Fibroblast of gingiva (primary cell): ENCODE measurements at regions not wholly inside any gene's neighbourhood (a gene's known extent, or its start where the extent isn't known, plus 50 kb on each side); places are given as distances from the start of the nearest gene placed in this dataset.

ENCODE experiments used
- DNase-seq: peaks from one replicate; pipeline ENCODE4 v3.0.0-alpha.2; 2011; ENCODE audit warnings: low read depth

GRCh38 chr15:31555022-31555421 lies 228.4 kb downstream of the KLF13 start:
- no peak for DNase-seq

GRCh38 chr15:31556494-31557150 lies 230.0 kb downstream of the KLF13 start:
- no peak for DNase-seq

- no peak for DNase-seq
These were observed 231.3 kb downstream of the KLF13 start for GRCh38 chr15:31557899-31558298.

DNA sequence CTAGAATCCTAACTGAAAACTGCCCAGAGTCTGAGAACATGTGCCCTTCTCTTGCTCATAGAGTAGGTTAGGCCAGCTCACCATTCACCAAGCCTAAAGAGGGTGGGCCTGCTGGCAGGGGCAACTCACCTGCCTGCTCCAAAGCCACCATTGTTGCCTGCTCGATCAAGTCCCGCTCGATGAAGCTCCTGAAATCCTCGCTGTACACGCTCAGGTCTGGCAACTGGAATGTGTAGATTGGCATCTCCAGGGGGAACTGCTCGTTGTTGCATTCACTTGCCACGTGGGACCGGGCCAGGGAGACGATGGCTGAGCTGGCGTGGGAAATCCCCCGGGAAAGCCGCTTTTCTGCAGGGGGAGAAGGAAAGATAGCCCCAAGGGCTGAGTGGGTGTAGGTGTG lies 232.2 kb downstream of the KLF13 start:
- no peak for DNase-seq

DNA sequence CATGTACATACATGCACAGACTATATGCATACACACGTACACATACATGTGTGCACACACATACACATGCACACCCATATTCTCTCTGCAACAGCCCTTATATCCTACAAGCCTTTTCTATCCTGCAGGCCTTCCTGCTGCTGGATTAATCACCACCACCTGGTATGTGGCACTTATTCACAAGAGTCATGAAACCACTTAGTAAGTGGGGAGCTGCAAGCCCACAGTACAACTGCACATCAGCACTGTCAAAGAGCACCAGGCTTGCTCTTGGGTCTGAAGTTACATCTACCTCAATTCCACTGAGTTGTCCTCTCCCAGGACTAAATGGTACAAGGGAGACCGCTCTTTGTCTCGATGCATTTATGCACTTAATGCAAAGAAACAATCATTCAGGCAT lies 233.2 kb downstream of the KLF13 start:
- no peak for DNase-seq

DNA sequence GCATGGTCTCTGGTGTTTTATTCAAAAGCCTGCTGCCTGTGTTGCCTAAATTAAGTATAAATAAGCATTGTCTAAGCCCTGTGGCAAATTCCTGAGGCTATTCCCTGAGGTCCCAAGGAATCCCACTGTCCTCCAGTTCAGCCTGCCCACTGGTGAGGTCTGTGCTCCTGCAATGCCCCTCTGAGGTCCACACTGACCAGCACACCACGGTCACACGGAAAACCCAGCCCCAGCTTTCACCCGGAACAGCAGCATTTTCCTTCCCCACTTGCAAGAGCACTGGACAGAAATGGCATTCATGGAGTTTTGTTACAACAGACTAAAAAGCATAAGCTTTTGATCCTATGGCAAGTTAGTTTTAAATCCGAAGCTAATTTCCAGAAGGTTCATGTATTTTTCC lies 234.0 kb downstream of the KLF13 start:
- DNase-seq: no peak

DNA sequence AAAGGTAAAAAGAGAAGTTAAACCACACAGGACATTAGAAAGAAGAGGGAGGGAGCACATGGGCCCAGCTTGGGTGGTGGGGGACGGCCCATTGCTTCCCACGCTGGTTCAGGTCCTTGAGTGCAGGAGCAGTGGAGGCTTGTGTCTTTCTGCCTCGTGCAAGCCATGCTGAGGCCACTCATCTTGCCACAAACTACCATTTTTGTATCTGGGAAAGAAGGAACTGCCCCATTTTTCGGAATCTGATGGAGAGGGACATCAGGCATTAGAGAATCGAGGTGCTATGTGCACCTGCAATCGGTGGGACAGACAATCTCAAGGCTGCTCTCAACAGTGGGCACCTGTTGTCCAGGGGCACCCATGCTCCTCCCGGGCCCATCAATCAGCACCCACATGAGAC lies 234.5 kb downstream of the KLF13 start:
- no peak for DNase-seq

GRCh38 chr15:31563001-31563400 lies 236.4 kb downstream of the KLF13 start:
- DNase-seq: no peak

- DNase-seq: no peak
These were observed 236.8 kb downstream of the KLF13 start for GRCh38 chr15:31563421-31563820.

- DNase-seq: no peak
These were observed 241.2 kb downstream of the KLF13 start for GRCh38 chr15:31567861-31568260.

DNA sequence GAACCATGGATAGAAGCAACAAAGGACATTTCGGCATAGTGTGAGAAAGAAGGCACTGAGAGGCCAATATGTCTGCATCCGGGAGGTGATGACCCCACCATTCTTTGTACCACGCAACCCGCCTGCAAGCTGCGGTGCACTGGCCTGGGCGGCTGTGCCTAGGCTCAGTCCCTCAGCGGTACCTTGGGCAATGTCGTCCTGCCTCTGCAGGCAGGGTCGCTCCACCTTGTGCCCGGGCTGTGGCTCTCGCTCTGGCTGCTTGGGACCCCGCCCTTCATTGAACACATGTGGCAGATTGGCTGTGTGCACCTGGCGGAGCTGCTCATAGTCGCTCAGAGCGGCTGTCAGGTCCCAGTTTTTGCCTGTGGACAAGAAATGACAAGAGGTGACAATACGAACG lies 243.2 kb downstream of the KLF13 start:
- DNase-seq: no peak

DNA sequence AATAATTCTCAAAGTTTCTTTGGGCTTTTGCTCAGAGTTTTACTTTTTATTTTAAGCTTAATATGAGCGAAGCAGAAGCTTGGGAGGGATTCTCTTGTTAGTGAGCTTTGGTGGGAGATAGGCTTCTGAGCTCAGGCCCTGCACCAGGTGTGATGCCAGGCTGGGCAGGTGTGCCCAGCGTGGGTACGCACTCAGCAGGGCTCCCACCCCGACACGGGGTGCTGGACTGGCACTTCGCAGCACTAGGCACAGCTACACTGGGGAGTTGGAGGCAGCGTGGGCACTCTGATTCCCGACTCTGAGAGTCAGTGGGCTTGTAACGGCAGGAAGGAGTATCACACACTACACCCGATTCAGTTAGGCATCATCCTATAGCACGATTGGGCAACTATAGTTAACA lies 244.0 kb downstream of the KLF13 start:
- no peak for DNase-seq

DNA sequence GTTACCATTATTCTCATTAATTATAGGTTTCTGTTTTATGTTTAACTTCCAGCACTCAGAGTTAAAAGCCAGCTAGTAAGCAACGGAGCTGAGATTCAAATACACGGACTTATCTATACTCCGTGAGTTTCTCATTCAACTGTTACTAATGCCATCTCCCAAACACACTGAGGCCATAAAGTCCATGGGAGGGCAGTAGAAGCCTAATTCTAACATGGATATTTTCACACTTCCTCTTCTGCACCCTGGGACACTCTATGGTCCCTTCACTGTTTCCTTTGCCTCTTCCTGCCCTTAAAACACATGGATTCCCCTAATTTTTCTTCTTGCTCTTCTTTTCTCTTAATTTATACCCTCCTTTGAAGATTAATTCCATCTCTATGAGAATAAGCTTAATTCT lies 245.0 kb downstream of the KLF13 start:
- no peak for DNase-seq

GRCh38 chr15:31573759-31574158 lies 247.1 kb downstream of the KLF13 start:
- DNase-seq: no peak

- DNase-seq: no peak
These were observed 248.1 kb downstream of the KLF13 start for GRCh38 chr15:31574766-31575165.

DNA sequence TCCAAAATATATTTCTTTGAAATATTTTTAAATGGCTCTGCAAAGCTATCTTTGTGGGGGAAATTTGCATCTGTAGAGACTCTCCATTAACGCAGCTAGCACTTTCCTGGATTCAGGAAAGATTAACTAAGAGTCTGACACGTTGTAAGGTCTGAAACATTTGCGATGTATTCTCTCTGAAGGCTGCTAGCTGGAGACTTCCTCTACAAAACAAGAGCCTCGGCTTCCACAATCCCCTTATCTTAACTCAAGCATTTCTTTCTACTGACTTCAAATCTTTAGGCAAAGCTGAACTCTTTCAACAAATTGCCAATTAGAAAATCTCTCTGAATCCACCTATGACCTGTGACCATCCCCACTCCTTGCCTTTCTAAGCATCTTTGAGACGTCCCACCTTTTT lies 250.5 kb downstream of the KLF13 start:
- DNase-seq: no peak

GRCh38 chr15:31579282-31579681 lies 252.6 kb downstream of the KLF13 start:
- no peak for DNase-seq

DNA sequence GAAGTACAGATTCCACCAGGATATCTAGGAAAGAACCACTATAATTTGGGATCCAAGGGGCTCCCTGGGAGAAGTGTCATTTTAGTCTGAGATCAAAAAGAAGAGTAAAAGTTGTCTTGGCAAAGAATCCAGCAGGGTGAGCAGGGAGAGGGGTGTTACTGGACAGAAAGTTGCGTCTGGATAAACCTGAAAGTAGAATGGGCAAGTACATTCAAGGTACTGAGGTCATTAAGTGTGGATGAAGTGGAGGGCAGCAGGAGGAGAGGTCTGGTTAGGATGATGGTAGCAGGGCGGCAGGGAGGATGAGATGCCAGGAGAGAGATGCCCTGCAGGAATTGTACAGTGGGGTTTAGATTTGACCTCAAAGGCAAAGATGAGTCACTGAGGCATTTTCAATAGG lies 253.3 kb downstream of the KLF13 start:
- no peak for DNase-seq

DNA sequence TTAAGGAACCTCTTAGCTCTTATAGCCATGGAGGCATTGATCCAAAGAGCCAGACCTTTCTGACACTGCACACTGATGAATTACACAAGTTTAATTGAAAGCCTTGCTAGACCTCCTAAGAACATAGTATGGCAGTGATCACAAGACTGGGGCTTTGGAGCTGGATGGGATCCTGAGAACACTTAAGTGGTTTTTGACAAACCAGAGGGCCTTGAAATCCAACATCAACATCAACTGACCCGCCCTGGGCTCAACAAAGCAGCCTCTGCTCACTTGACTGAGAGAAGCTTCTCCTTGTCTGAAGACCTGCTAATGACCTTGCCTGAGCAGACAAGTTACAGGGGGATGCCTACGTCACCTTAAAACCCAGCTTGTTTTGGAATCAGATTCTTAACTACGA lies 257.6 kb downstream of the KLF13 start:
- DNase-seq: no peak

DNA sequence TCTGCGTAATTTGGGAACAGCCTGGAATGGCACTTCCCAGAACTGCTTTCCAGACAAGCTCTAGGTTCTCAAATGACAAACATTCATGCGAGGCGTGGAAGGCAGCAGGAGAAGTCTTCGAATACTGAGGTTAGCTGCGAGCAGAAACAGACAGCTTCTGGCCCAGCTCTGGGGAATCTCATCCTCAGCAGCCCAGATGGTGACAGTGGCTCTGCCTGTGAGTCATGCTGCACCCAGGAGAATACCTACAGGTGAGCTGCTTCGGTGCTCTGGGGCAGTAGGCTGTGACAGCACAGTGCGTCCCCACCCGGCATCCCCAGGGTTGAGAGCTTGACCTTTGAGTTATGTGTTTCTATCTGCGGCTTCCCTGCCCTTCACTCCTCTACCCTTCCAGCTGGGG lies 258.6 kb downstream of the KLF13 start:
- no peak for DNase-seq

- no peak for DNase-seq
These were observed 260.2 kb downstream of the KLF13 start for GRCh38 chr15:31586841-31587240.

DNA sequence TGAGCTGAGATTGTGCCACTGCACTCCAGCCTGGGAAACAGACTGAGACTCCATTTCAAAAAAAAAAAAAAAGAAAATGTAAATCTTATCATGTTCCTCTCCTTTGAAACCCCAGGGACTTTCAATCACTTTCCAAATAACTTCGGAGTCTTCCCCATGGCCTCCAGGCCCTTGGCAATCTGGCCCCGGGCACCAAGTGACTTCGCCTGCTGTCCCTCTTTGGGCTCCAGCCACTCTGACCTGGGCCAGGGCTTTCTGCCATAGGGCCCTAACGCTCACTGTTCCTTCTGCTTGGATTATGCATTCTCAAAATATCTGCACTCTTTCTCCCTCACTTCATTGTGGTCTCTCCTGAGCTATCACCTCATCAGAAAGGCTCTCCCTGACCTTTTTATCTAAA lies 260.9 kb downstream of the KLF13 start:
- DNase-seq: no peak

DNA sequence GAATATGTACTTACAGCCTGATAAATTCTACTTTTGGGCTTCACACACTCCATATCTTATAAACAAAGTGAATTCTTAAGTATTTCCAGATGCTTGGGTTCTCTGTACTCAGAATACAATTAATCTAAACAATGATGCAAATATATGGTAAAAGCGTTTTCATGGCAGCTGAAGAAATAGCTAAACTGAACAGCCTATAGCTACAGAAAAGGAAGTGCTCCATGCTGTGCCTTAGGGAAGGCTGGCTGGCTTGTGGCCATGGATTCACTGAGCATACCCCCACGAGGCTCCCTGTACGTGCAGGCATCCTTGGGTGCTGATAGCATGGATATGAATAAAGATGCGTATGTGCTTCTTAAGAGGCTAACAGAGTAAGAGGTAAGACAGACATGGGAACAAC lies 264.0 kb downstream of the KLF13 start:
- DNase-seq: no peak

DNA sequence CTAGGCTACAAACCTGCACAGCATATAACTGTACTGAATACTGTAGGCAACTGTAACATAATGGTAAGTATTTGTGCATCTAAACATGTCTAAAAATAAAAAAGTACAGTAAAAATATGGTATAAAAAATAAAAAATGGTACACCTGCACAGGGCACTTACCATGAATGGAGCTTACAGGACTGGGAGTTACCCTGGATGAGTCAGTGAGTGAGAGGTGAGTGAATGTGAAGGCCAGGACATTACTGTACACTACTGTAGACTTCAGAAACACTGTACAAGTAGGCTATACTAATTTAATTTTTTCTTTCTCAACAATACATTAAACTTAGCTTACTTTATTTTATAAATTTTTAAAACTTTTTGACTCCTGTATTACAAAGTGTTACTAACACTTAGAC lies 265.3 kb downstream of the KLF13 start:
- DNase-seq: no peak

DNA sequence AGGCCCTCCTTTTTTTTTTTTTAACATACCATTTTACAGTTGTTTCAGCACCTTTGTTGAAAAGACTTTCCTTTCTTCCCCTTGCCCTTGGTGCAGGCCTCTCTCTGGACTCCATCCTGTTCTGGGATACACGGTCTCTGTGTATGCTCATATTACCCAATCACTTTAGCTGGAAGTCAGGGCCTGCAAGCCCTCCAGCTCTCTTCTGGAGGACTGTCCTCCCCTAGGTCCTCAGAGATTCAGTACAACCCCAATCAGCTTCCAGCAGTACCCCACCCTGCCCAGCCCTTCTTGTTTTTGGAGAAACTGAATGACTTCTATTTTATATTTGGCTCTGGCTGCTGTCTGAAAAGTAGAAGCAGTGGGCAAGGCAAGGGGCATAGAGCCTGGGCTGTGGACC lies 270.8 kb downstream of the KLF13 start:
- DNase-seq: no peak
